GM21360 (cell line): ENCODE measurements at regions not wholly inside any gene's neighbourhood (a gene's known extent, or its start where the extent isn't known, plus 50 kb on each side); places are given as distances from the start of the nearest gene placed in this dataset.

Experiments
- ATAC-seq: cut with Tn5 transposase; IDR thresholded peaks from one replicate; pipeline ENCODE4 v1.9.1; 2021; ENCODE audit warnings: mild to moderate bottlenecking, moderate library complexity; ENCODE audit not compliant: unreplicated experiment

GRCh38 chr4:111537871-111538270 is 607.4 kb upstream of the FAM241A start:
- ATAC-seq = no peak

- no peak for ATAC-seq
Observed at GRCh38 chr4:111540671-111541070, 604.6 kb upstream of the FAM241A start.

- no peak for ATAC-seq
Observed at GRCh38 chr4:111542056-111542455, 603.2 kb upstream of the FAM241A start.

GRCh38 chr4:111546881-111547280 is 598.4 kb upstream of the FAM241A start:
- no peak for ATAC-seq

- no peak for ATAC-seq
Observed at GRCh38 chr4:111556141-111556781, 589.0 kb upstream of the FAM241A start.

- no peak for ATAC-seq
Observed at GRCh38 chr4:111556851-111557250, 588.4 kb upstream of the FAM241A start.

GRCh38 chr4:111562826-111563225 is 582.4 kb upstream of the FAM241A start:
- ATAC-seq = no peak

GRCh38 chr4:111572470-111572869 is 572.8 kb upstream of the FAM241A start:
- no peak for ATAC-seq

GRCh38 chr4:111573386-111573785 is 571.9 kb upstream of the FAM241A start:
- no peak for ATAC-seq

GRCh38 chr4:111579767-111580166 is 565.5 kb upstream of the FAM241A start:
- no peak for ATAC-seq

- ATAC-seq = no peak
Observed at GRCh38 chr4:111595456-111595855, 549.8 kb upstream of the FAM241A start.

- no peak for ATAC-seq
Observed at GRCh38 chr4:111596491-111596890, 548.8 kb upstream of the FAM241A start.

- no peak for ATAC-seq
Observed at GRCh38 chr4:111601671-111602070, 543.6 kb upstream of the FAM241A start.

GRCh38 chr4:111602848-111603247 is 542.4 kb upstream of the FAM241A start:
- no peak for ATAC-seq

GRCh38 chr4:111605111-111605510 is 540.1 kb upstream of the FAM241A start:
- no peak for ATAC-seq

- no peak for ATAC-seq
Observed at GRCh38 chr4:111610681-111611080, 534.6 kb upstream of the FAM241A start.

GRCh38 chr4:111618908-111619307 is 526.3 kb upstream of the FAM241A start:
- ATAC-seq = no peak

GRCh38 chr4:111628437-111628836 is 516.8 kb upstream of the FAM241A start:
- no peak for ATAC-seq

- ATAC-seq = no peak
Observed at GRCh38 chr4:111630705-111631104, 514.5 kb upstream of the FAM241A start.

GRCh38 chr4:111631215-111631999 is 513.8 kb upstream of the FAM241A start:
- ATAC-seq = peak; percentile 57

- no peak for ATAC-seq
Observed at GRCh38 chr4:111632641-111633151, 512.6 kb upstream of the FAM241A start.

GRCh38 chr4:111633663-111634266 is 511.5 kb upstream of the FAM241A start:
- no peak for ATAC-seq
